GM12872 (cell line): ENCODE measurements at regions not wholly inside any gene's neighbourhood (a gene's known extent, or its start where the extent isn't known, plus 50 kb on each side); places are given as distances from the start of the nearest gene placed in this dataset.

Experiments used
- TF ChIP-seq, protein P1 (sequence below): IDR thresholded peaks from 3 replicates; pipeline ENCODE4 v1.5.1; 2011; ENCODE audit warnings: low read depth, mild to moderate bottlenecking, low read length, moderate library complexity; ENCODE audit not compliant: insufficient read depth

GRCh38 chr13:80245162-80245733, 95.7 kb downstream of the SPRY2 start:
- TF ChIP-seq, protein P1, sequence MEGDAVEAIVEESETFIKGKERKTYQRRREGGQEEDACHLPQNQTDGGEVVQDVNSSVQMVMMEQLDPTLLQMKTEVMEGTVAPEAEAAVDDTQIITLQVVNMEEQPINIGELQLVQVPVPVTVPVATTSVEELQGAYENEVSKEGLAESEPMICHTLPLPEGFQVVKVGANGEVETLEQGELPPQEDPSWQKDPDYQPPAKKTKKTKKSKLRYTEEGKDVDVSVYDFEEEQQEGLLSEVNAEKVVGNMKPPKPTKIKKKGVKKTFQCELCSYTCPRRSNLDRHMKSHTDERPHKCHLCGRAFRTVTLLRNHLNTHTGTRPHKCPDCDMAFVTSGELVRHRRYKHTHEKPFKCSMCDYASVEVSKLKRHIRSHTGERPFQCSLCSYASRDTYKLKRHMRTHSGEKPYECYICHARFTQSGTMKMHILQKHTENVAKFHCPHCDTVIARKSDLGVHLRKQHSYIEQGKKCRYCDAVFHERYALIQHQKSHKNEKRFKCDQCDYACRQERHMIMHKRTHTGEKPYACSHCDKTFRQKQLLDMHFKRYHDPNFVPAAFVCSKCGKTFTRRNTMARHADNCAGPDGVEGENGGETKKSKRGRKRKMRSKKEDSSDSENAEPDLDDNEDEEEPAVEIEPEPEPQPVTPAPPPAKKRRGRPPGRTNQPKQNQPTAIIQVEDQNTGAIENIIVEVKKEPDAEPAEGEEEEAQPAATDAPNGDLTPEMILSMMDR: no peak

DNA sequence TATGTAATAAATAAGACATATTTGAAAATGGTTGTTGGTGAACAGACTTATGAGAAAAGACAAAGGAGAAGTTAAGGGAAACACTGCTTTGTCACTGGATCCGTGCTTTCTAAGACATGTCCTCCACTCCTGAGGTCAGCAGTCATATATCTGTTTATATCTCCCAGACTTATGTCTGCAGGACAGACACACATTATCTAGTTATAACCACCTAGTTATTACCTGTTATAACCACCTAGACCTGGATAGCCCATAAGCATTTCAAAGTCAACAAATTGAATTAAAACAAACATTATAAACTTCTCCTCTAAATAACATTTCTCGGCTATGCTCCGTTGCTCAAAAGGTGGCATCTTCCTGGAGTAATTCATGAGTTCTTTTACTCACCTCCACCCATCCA, 96.4 kb downstream of the SPRY2 start:
- TF ChIP-seq, protein P1: no peak

GRCh38 chr13:80242728-80243427, 98.0 kb downstream of the SPRY2 start:
- TF ChIP-seq, protein P1: no peak

- TF ChIP-seq, protein P1: no peak
Observed at GRCh38 chr13:80239571-80240255, 101.2 kb downstream of the SPRY2 start.

DNA sequence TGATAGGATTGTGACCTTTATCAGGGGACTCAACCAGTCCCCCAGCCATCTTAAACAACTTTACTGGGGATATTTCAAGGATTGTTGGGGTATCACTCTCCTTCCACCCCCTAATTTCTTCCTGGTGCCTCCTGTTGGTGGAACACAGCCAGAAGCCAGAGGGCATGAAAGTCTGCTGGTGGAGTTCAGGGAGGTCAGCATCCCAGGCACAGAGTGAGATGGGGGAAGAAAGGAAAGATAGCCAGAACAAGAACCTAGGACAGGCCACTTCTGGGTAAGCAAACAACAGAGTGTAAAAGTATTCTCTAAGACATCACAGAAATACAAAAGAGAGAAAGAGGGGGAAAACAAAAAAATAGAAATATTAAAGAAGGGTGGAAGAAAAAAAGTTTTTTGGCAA, 101.8 kb downstream of the SPRY2 start:
- TF ChIP-seq, protein P1: no peak

DNA sequence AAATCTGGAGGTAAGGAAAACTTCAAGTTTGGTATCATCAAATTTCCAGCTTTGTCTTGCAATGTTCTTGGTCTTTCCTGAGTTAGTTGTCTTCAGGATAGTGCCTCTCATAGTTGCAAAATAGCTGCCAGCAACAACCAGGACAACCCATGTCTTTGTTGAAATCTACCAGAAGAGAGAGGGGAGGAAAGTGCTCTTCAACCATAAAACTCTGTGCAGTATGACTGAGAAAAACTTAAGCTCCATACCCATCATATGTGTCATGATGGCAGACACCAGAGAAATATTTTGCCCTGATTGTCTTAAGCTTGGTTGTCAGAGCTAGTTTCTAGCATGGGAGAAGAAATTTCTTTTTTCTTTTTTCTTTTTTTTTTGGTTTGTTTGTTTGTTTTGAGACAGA, 103.3 kb downstream of the SPRY2 start:
- TF ChIP-seq, protein P1: no peak

GRCh38 chr13:80235967-80236302, 105.0 kb downstream of the SPRY2 start:
- TF ChIP-seq, protein P1: no peak
